Heart left ventricle (tissue), 13 donors: ENCODE measurements at regions not wholly inside any gene's neighbourhood (a gene's known extent, or its start where the extent isn't known, plus 50 kb on each side); places are given as distances from the start of the nearest gene placed in this dataset.

ENCODE experiments used
- CTCF ChIP-seq, 12 donors: fragments of 200-600 bp; sonication (generic) in 4 of 12; IDR thresholded peaks; one replicate each; pipeline versions ENCODE4 v1.5.0 to v1.8.0; 2018 to 2022; ENCODE audit warnings: antibody characterized with exemption in 12 of 12, mild to moderate bottlenecking in 5 of 12
- POLR2A ChIP-seq, 2 donors: fragments of 450-650 bp; IDR thresholded peaks; one replicate each; pipeline ENCODE4 v1.6.1; 2017; ENCODE audit warnings: antibody characterized with exemption in 2 of 2, mild to moderate bottlenecking in 2 of 2, moderate library complexity in 2 of 2
- donor health status: ischemic (EF 13 %, LVEDD 7.1; RV severe dilation, severe dysfunction).
- donor health status: DM: no; HTN: yes; CAD: no.
- donor health status: DM: no; HTN: no; CAD: no.
- donor health status: ischemic (EF 25% LVEDD 6.9; RV normal size, moderate dysfunction).
- donor health status: ischemic (EF 25% LVEDD 5.7; RV mildly dilated, moderate dysfunction).
- donor health status: ischemic (EF 35%, LVEDD 5.7; RV mildly dilated, moderate dysfunction).
- donor health status: nonischemic (EF 11% LVEDD 7.7; RV severe dilation, severe dysfunction).
- donor health status: DM: yes; HTN: yes; CAD: no.
- donor health status: PGD.
- donor health status: ischemic (EF 29% LVEDD 5.4; RV normal size, mild dysfunction).
- donor health status: nonischemic (EF 23%, LVEDD 6.1; RV moderate dilation, normal function).

GRCh38 chr9:86839522-86839921 lies 107.8 kb downstream of the GAS1 start:
- TF ChIP-seq CTCF (IDR thresholded peaks at IDR 0.05) (no peak), POLR2A (IDR thresholded peaks at IDR 0.05) (no peak)
